Adrenal gland (tissue), 5 donors: ENCODE measurements at regions not wholly inside any gene's neighbourhood (a gene's known extent, or its start where the extent isn't known, plus 50 kb on each side); places are given as distances from the start of the nearest gene placed in this dataset.

Experiments
- POLR2A ChIP-seq, 2 donors: fragments of 450-650 bp; IDR thresholded peaks; one replicate each; pipeline ENCODE4 v1.6.1; 2017; ENCODE audit warnings: antibody characterized with exemption in 2 of 2, mild to moderate bottlenecking in 2 of 2, moderate library complexity in 1 of 2
- TF ChIP-seq, protein P1 (sequence below), 6 experiments: fragments of 450-650 bp in 4 of 6; fragments of 200-600 bp in 2 of 6; sonication (generic) in 1 of 6; IDR thresholded peaks; 1 replicate in 5 of 6; 2 replicates in 1 of 6; pipeline versions ENCODE4 v1.5.1 to v1.8.0; 2016 to 2021; ENCODE audit warnings: antibody characterized with exemption in 6 of 6, mild to moderate bottlenecking in 2 of 6, moderate library complexity in 1 of 6
- donor health status: DM: no; HTN: no; CAD: no.

DNA sequence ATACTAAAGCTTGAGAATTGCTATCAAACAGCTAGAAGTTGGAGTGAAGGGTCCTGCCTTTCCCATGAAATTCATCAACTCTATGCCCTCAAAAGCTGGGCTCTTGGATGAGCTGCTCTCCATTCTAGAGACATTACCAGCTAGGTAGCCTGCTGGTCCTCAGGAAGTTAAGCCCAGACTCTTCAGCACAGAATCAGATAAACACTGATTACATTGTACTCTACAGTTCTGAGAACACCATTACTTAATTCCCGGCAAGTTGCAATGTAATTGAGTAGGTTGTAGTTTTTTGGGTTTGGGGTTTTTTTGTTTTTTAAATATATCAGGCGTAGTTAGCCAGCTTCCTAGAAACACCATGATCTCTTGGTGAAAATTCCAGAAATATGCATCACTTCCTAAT, 84.1 kb upstream of the PIK3CG start:
- TF ChIP-seq, protein P1, sequence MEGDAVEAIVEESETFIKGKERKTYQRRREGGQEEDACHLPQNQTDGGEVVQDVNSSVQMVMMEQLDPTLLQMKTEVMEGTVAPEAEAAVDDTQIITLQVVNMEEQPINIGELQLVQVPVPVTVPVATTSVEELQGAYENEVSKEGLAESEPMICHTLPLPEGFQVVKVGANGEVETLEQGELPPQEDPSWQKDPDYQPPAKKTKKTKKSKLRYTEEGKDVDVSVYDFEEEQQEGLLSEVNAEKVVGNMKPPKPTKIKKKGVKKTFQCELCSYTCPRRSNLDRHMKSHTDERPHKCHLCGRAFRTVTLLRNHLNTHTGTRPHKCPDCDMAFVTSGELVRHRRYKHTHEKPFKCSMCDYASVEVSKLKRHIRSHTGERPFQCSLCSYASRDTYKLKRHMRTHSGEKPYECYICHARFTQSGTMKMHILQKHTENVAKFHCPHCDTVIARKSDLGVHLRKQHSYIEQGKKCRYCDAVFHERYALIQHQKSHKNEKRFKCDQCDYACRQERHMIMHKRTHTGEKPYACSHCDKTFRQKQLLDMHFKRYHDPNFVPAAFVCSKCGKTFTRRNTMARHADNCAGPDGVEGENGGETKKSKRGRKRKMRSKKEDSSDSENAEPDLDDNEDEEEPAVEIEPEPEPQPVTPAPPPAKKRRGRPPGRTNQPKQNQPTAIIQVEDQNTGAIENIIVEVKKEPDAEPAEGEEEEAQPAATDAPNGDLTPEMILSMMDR (IDR thresholded peaks at IDR 0.05) = no peak
- TF ChIP-seq POLR2A (IDR thresholded peaks at IDR 0.05) = no peak
